ENCODE measurements at regions not wholly inside any gene's neighbourhood (a gene's known extent, or its start where the extent isn't known, plus 50 kb on each side); places are given as distances from the start of the nearest gene placed in this dataset.

DNA sequence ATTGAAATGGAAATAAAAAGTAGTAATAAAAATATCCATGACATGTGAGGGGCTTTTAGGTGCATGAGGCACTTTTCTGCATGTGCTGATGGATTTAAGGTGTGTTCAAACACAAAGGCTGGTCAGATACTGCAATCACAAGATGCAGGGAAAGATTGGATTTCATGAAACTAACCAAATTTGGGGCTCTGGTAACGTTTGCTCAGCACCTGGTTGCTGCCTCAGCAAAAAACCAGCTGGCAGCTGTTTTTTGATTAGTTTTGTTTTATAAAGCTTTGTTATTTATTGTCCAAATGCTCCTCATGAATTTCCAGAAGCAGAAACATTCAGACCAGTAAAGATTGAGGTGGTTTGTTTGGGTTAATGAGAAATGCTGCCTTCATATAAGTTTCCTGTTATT, 195.7 kb upstream of the NRG3 start:
- in situ Hi-C loops (cut with MboI; ENCODE audit: low sequenced_read_pairs, unreplicated experiment), result no loop called here
- TF ChIP-seq, protein P1, sequence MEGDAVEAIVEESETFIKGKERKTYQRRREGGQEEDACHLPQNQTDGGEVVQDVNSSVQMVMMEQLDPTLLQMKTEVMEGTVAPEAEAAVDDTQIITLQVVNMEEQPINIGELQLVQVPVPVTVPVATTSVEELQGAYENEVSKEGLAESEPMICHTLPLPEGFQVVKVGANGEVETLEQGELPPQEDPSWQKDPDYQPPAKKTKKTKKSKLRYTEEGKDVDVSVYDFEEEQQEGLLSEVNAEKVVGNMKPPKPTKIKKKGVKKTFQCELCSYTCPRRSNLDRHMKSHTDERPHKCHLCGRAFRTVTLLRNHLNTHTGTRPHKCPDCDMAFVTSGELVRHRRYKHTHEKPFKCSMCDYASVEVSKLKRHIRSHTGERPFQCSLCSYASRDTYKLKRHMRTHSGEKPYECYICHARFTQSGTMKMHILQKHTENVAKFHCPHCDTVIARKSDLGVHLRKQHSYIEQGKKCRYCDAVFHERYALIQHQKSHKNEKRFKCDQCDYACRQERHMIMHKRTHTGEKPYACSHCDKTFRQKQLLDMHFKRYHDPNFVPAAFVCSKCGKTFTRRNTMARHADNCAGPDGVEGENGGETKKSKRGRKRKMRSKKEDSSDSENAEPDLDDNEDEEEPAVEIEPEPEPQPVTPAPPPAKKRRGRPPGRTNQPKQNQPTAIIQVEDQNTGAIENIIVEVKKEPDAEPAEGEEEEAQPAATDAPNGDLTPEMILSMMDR (IDR thresholded peaks at IDR 0.05; ENCODE audit: borderline replicate concordance, control extremely low read depth, extremely low read depth, insufficient read depth, missing control alignments), result no peak
- DNase-seq (ENCODE audit: low spot score), result no peak

DNA sequence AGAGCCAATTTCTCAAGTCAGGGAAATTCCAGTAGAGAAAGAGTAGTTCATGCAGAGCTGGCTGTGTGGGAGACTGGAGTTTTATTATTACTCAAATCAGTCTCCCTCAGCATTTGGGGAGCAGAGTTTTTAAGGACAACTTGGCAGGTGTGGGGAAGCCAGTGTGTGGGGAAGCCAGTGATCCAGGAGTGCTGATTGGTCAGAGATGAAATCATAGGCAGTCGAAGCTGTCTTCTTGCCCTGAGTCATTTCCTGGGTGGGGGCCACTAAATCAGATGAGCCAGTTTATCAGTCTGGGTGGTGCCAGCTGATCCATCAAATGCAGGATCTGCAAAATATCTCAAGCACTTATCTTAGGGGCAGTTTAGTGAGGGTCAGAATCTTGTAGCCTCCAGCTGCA, 194.6 kb upstream of the NRG3 start:
- no peak for DNase-seq (ENCODE audit: low spot score)
- in situ Hi-C loops (cut with MboI; ENCODE audit: low sequenced_read_pairs, unreplicated experiment), result no loop called here
- TF ChIP-seq, protein P1 (IDR thresholded peaks at IDR 0.05; ENCODE audit: borderline replicate concordance, control extremely low read depth, extremely low read depth, insufficient read depth, missing control alignments), result no peak

DNA sequence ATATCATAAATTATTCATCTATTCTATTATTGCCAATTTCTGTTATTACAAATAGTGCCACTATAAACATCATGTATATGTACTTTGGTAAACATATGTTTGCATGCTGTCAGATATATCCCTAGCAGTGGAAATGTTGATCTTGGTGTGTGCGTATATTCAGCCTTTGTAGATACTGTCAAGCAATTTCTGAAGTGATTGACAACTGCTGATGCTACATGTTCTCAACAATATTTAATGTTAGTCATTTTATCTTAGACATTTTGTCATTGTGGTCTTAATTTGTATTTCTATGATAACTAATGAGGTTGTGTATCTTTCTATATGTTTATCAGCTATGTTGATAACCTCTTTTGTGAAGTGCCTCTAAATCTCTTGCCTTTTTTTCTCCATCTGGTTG, 186.5 kb upstream of the NRG3 start:
- in situ Hi-C loops (cut with MboI; ENCODE audit: low sequenced_read_pairs, unreplicated experiment), result no loop called here
- TF ChIP-seq, protein P1 (IDR thresholded peaks at IDR 0.05; ENCODE audit: borderline replicate concordance, control extremely low read depth, extremely low read depth, insufficient read depth, missing control alignments), result no peak
- no peak for DNase-seq (ENCODE audit: low spot score)

DNA sequence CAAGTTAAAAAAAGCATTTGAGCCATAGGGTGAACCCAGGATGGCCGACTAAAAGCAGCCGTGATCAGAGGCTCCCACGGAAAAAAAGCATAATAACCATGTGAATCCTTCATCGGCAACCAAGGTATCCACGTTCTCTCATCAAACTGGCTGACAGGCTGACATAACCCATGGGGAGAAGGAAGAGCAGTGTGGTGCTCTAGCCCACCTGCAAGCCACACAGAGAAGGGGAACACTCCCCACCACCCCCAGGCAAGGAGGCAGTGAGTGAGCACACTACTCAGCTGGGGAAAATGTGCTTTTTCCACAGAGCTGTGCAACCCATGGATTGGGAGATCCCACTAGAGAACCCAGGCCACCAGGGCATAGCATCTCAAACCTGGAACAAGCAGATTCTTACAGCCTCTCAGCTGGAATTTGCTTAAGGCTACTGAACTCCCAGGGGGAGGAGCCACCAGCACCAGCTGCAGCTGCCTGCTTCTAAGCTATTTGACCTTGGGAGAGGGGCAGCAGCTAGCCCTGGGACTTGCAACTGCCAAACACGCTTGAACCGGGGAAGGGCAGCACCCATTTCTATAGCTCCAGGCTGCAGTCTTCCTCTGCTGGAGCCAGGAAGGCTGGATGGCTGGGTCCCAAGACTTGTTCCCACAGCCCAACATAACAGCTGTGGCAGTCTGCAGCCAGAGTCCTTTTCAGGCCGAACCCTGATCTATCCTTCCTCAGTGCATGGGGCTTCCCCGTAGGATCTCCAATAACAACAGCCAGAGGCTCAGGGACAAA, 178.2 kb upstream of the NRG3 start:
- TF ChIP-seq, protein P1 (IDR thresholded peaks at IDR 0.05; ENCODE audit: borderline replicate concordance, control extremely low read depth, extremely low read depth, insufficient read depth, missing control alignments), result no peak
- in situ Hi-C loops (cut with MboI; ENCODE audit: low sequenced_read_pairs, unreplicated experiment), result no loop called here
- DNase-seq (ENCODE audit: low spot score), result no peak

DNA sequence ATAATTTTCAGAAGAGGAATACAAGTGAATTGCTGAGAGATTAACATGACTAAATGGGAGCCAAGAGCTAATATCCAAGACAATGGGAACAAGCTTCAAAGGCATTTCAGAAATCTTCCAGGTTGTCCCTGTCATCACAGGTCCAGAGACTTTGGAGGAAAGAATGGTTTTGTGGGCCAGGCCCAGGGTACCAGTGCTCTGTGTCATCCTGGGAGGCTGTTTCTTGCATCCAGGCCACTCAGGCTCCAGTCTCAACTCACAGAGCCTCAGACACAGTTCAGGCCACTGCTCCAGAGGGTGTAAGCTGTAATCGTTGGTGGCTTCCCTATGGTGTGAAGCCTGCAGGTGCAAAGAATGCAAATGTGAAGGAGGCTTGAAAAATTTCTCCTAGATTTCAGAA, 170.4 kb upstream of the NRG3 start:
- in situ Hi-C loops (cut with MboI; ENCODE audit: low sequenced_read_pairs, unreplicated experiment), result no loop called here
- TF ChIP-seq, protein P1 (IDR thresholded peaks at IDR 0.05; ENCODE audit: borderline replicate concordance, control extremely low read depth, extremely low read depth, insufficient read depth, missing control alignments), result no peak
- no peak for DNase-seq (ENCODE audit: low spot score)

DNA sequence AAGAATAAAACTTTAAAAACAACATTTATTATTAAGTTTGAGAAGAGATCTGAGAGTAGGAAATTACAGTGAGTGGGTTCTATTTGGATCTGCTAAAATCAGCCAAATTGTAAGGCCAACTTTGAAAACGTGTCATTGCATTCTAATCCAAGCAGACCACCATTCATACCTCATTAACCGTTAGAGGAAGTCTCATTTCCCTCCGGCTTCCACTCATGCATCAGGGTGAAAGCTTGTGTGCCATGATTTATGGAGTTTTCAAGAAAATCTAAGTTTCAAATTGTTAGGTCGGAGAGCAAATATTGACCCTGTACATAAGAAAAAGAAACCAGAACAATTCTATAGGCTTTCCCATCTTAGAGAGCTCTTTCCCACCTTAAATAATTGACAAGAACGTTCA, 166.6 kb upstream of the NRG3 start:
- no peak for DNase-seq (ENCODE audit: low spot score)
- TF ChIP-seq, protein P1 (IDR thresholded peaks at IDR 0.05; ENCODE audit: borderline replicate concordance, control extremely low read depth, extremely low read depth, insufficient read depth, missing control alignments), result no peak
- in situ Hi-C loops (cut with MboI; ENCODE audit: low sequenced_read_pairs, unreplicated experiment), result no loop called here

Measured in GM13976 (cell line).